ENCODE measurements at regions not wholly inside any gene's neighbourhood (a gene's known extent, or its start where the extent isn't known, plus 50 kb on each side); places are given as distances from the start of the nearest gene placed in this dataset.

DNA sequence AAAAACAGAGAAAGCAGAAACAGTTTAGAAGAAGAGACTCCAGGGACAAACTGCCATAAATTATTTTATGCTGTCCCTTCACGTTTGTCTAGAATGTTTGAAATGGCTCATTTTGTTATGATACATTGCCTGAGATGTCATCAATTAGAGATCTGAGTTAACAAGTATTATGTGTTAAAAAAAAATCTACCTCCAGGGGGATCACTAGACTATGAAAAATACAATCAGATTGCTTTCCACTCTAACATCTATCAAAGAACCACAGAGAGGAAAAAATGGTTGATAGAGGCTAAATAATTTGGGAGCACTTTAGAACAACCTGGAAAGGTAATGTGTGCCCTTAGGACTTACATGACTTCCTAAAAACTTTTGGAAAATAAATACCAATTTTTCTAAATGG lies 103.8 kb upstream of the CCDC150 start:
- no peak for TF ChIP-seq POLR2A (IDR thresholded peaks at IDR 0.05)
- TF ChIP-seq, protein P1, sequence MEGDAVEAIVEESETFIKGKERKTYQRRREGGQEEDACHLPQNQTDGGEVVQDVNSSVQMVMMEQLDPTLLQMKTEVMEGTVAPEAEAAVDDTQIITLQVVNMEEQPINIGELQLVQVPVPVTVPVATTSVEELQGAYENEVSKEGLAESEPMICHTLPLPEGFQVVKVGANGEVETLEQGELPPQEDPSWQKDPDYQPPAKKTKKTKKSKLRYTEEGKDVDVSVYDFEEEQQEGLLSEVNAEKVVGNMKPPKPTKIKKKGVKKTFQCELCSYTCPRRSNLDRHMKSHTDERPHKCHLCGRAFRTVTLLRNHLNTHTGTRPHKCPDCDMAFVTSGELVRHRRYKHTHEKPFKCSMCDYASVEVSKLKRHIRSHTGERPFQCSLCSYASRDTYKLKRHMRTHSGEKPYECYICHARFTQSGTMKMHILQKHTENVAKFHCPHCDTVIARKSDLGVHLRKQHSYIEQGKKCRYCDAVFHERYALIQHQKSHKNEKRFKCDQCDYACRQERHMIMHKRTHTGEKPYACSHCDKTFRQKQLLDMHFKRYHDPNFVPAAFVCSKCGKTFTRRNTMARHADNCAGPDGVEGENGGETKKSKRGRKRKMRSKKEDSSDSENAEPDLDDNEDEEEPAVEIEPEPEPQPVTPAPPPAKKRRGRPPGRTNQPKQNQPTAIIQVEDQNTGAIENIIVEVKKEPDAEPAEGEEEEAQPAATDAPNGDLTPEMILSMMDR (IDR thresholded peaks at IDR 0.05): no peak

All from thyroid gland (tissue), 4 donors.